Brain microvascular endothelial cell (primary cell): ENCODE measurements at regions not wholly inside any gene's neighbourhood (a gene's known extent, or its start where the extent isn't known, plus 50 kb on each side); places are given as distances from the start of the nearest gene placed in this dataset.
"Not testable (repeated sequence)": the region's sequence is repeated elsewhere in the genome, so short reads cannot be mapped to it uniquely, and the experiment has no call there.

Experiments
- DNase-seq: peaks from one replicate; pipeline ENCODE4 v3.0.0-alpha.2; 2020
- H3K27ac ChIP-seq: fragments of 250-450 bp; sonication (Bioruptor Pico); 2 replicates; pipeline ENCODE4 v1.5.1; 2020; ENCODE audit warnings: mild to moderate bottlenecking, moderate library complexity
- H3K27me3 ChIP-seq: fragments of 250-450 bp; sonication (Bioruptor Pico); replicated peaks from 2 replicates; pipeline ENCODE4 v1.5.1; 2020; ENCODE audit warnings: mild to moderate bottlenecking
- H3K36me3 ChIP-seq: fragments of 250-450 bp; sonication (Bioruptor Pico); replicated peaks from 2 replicates; pipeline ENCODE4 v1.5.1; 2020; ENCODE audit warnings: mild to moderate bottlenecking
- H3K4me3 ChIP-seq: 2 replicates; pipeline ENCODE4 v1.5.1; 2011; ENCODE audit warnings: low read depth, mild to moderate bottlenecking, control low read depth, low read length, moderate library complexity
- in situ Hi-C: cut with HindIII; loops from 2 replicates; pipeline ENCODE4 v1.10.0; 2017; ENCODE audit warnings: low sequenced_read_pairs, low pct_ligation_motif_present
- TF ChIP-seq, protein P1 (sequence below): IDR thresholded peaks from 2 replicates; pipeline ENCODE4 v1.5.1; 2011; ENCODE audit warnings: low read depth, mild to moderate bottlenecking, moderate library complexity, low read length, control low read depth, inconsistent platforms; ENCODE audit errors: missing control alignments

DNA sequence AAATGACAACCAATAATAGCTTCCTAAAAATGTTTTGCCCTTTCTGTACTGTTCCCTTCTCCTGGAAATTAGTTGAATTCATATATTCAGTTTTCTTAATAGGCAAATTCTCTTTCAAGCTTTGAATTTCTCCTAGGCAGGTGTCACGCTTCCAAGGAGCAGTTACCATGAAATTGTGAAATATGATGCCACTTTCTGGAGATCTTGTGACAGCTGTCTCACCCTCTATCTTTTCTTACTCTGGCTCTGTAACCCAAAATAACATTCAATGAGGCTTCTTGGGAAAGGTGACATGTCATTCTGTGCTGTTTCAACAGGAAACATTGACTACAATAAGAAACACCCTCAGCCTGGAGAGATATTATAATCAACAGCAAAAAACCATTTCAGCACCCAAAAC is 80.3 kb upstream of the MRI1 start:
- H3K36me3 ChIP-seq, result no peaks in the 10 kb centered on the region
- in situ Hi-C loops, result no loop called here

DNA sequence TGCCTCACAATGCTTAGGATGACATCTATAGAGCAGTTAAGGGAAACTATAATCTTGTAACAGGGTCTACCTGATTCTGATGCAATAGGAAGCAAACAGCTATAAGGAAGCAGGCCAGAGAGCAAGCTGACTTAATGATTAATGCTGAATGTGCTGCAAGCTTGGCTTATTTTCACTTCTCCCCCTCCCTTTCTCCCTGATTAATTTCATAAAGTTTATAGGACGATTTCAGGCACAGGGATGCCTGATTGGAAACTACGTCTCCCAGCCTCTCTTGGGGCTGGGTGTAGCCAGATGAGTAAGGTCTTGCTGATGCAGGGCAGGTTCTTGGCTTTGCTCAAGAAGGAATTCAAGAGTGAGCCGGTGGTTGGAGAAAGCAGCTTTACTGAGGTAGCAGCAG is 82.8 kb upstream of the MRI1 start:
- no peak overlapping the region for H3K4me3 ChIP-seq
- no peak for DNase-seq
- no peak overlapping the region for H3K27ac ChIP-seq
- no peaks in the 10 kb centered on the region for H3K36me3 ChIP-seq
- TF ChIP-seq, protein P1, sequence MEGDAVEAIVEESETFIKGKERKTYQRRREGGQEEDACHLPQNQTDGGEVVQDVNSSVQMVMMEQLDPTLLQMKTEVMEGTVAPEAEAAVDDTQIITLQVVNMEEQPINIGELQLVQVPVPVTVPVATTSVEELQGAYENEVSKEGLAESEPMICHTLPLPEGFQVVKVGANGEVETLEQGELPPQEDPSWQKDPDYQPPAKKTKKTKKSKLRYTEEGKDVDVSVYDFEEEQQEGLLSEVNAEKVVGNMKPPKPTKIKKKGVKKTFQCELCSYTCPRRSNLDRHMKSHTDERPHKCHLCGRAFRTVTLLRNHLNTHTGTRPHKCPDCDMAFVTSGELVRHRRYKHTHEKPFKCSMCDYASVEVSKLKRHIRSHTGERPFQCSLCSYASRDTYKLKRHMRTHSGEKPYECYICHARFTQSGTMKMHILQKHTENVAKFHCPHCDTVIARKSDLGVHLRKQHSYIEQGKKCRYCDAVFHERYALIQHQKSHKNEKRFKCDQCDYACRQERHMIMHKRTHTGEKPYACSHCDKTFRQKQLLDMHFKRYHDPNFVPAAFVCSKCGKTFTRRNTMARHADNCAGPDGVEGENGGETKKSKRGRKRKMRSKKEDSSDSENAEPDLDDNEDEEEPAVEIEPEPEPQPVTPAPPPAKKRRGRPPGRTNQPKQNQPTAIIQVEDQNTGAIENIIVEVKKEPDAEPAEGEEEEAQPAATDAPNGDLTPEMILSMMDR, result no peak
- H3K27me3 ChIP-seq, result no peaks in the 10 kb centered on the region
- in situ Hi-C loops, result no loop called here

More for the DNA sequence above, 80.3 kb upstream of the MRI1 start:
- H3K4me3 ChIP-seq, result no peak overlapping the region
- H3K27me3 ChIP-seq, result no peaks in the 10 kb centered on the region
- no peak overlapping the region for H3K27ac ChIP-seq
- DNase-seq, result no peak
- TF ChIP-seq, protein P1, result no peak

DNA sequence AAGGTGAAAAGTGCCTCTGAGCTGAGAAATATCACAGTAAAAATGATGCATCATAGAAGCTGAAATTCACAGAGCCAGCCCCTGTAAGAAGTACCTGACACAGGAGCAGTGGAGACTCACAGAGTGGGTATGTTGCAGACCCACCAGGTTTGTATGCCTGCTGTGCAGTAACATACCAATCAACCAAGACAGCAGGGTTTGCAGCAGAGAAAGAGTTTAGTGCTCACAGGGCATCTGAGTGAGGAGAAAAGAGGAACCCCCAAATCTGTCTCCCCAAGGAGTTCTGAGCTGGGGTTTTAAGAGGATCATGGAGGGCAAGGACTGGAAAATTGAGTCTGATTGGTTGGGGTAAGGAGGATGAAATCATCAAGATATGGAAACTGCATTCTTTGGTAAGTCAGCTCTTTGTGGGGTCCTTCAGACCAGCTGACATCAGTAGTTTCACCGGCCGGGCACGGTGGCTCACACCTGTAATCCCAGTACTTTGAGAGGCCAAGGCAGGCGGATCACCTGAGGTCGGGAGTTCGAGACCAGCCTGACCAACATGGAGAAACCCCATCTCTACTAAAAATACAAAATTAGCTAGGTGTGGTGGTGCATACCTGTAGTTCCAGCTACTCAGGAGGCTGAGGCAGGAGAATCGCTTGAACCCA is 83.5 kb upstream of the MRI1 start:
- H3K27me3 ChIP-seq, DNase-seq, H3K4me3 ChIP-seq, H3K27ac ChIP-seq, in situ Hi-C loops, H3K36me3 ChIP-seq: not testable (repeated sequence)

DNA sequence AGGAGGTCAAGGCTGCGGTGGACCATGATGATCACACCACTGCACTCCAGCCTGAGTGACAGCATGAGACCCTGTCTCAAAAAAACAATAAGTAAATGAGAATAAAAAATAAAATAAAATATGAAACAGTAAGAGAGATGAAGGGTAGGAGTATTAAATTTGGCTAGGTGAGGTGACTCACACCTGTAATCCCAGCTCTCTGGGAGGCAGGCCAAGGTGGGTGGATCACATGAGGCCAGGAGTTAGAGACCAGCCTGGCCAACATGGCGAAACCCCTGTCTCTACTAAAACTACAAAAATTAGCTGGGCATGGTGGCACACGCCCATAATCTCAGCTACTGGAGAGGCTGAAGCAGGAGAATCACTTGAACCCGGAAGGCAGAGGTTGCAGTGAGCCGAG is 87.4 kb upstream of the MRI1 start:
- H3K27ac ChIP-seq, H3K4me3 ChIP-seq, H3K36me3 ChIP-seq, DNase-seq, in situ Hi-C loops, H3K27me3 ChIP-seq: not testable (repeated sequence)

DNA sequence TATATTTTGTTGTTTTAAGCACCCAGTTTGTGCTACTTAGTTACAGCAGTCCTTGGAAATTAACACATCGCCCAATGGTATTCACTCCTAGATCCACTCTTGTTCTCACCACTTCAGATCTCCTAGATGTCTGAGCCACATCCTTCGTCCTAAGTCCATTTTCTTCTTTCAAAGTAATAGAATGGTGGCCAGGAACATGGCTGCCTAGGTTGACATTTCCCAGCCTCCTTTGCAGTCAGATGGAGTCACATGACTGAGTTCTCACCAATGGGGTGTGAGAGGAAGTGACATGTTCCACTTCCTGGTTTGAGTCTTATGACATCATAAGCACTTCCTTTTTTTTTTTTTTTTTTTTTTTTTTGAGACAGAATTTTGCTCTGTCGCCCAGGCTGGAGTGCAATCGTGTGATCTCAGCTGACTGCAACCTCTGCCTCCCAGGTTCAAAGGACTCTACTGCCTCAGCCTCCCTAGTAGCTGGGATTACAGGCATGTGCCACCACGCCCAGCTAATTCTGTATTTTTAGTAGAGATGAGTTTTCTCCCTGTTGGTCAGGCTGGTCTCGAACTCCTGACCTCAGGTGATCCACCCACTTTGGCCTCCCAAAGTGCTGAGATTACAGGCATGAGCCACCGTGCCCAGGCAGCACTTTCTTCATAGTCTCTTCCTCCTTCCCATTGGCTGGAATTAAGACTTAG is 91.7 kb upstream of the MRI1 start:
- H3K4me3 ChIP-seq, in situ Hi-C loops, H3K36me3 ChIP-seq, H3K27me3 ChIP-seq, H3K27ac ChIP-seq: not testable (repeated sequence)
- DNase-seq, result peak; percentile 7

DNA sequence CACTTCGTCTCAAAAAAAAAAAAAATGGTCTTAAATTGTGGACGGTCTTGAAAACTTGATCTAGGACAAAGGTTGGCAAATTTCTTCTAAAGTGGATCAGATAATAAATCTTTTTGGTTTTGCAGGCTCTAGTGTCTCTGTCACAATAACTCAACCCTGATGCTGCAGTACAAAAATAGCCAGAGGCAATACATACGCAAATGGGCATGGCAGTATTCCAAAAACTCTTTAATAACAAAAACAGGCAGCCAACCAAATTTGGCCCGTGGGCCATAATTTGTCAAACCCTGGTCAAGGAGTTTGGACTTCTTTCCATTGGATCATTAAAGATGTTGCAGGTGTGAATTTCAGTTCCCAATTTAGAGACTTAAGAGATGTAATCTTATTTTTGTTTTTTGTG is 93.5 kb upstream of the MRI1 start:
- Histone ChIP-seq H3K4me3 (no peak overlapping the region), H3K27ac (no peak overlapping the region), H3K27me3 (no peaks in the 10 kb centered on the region), H3K36me3 (no peaks in the 10 kb centered on the region)
- DNase-seq, result no peak
- TF ChIP-seq, protein P1, result no peak
- in situ Hi-C loops, result no loop called here

DNA sequence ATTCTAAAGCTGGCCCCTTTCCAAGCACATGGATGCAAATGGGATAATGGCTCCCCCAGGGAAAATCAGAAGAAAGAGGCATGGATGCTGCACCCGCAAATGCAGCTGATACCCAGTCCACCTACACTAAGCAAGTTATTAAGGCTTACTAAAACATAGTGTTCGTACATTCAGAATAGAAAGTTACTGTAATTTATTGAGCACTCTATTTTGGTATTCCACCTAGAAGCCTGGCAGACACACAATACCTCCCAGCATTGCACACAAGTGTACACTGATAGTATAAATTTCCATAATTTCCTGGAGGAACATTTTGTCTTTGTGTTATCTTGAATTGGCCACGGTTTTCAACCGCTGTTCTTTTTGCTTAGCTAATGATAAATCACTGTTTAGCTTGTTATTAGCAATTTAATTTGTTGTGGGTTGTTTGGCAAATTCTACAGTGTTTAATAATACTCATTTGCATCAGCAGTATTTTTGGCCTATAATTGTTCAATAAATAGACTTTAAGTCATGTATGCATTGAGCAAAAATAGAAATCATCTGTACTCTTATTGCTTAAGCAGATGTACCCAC is 94.5 kb upstream of the MRI1 start:
- no peak overlapping the region for H3K27ac ChIP-seq
- no peak for DNase-seq
- H3K4me3 ChIP-seq, result no peak overlapping the region
- H3K27me3 ChIP-seq, result no peaks in the 10 kb centered on the region
- in situ Hi-C loops, result no loop called here
- TF ChIP-seq, protein P1, result no peak
- H3K36me3 ChIP-seq, result no peaks in the 10 kb centered on the region
